ENCODE measurements at regions not wholly inside any gene's neighbourhood (a gene's known extent, or its start where the extent isn't known, plus 50 kb on each side); places are given as distances from the start of the nearest gene placed in this dataset.

- no peak overlapping the region for H3K27ac ChIP-seq
- H3K4me3 ChIP-seq: no peak overlapping the region
- DNase-seq (ENCODE audit: low spot score): no peak
- no peak for TF ChIP-seq CTCF (IDR thresholded peaks at IDR 0.05)
Measured at GRCh38 chr18:35917043-35917442, 55.4 kb upstream of the RMP24 start.

- H3K27ac ChIP-seq: no peak overlapping the region
- no peak for TF ChIP-seq CTCF (IDR thresholded peaks at IDR 0.05)
- DNase-seq (ENCODE audit: low spot score): no peak
- no peak overlapping the region for H3K4me3 ChIP-seq
Measured at GRCh38 chr18:35918564-35918963, 53.9 kb upstream of the RMP24 start.

GRCh38 chr18:35919179-35919578 is 53.3 kb upstream of the RMP24 start:
- DNase-seq (ENCODE audit: low spot score): no peak
- TF ChIP-seq CTCF (IDR thresholded peaks at IDR 0.05): no peak
- Histone ChIP-seq H3K27ac (no peak overlapping the region), H3K4me3 (no peak overlapping the region)

- TF ChIP-seq CTCF (IDR thresholded peaks at IDR 0.05): no peak
Measured at GRCh38 chr18:35920623-35921022, 51.9 kb upstream of the RMP24 start.

More at GRCh38 chr18:35920623-35921022, 51.9 kb upstream of the RMP24 start:
- H3K4me3 ChIP-seq: no peak overlapping the region
- DNase-seq (ENCODE audit: low spot score): no peak
- H3K27ac ChIP-seq: no peak overlapping the region
